K562 (cell line): ENCODE measurements at regions not wholly inside any gene's neighbourhood (a gene's known extent, or its start where the extent isn't known, plus 50 kb on each side); places are given as distances from the start of the nearest gene placed in this dataset.

Experiments
- CBFA2T3 ChIP-seq: fragments of 450-650 bp; IDR thresholded peaks from 2 replicates; pipeline ENCODE4 v1.6.1; 2017
- CXXC5 ChIP-seq: fragments of 250-450 bp; sonication (Bioruptor Pico); IDR thresholded peaks from 2 replicates; pipeline ENCODE4 v1.8.0; 2022; ENCODE audit warnings: inconsistent platforms, mild to moderate bottlenecking, moderate library complexity
- ELK3 ChIP-seq: fragments of 450-650 bp; formaldehyde crosslinking; IDR thresholded peaks from 2 replicates; pipeline ENCODE4 v1.4.0; 2020; ENCODE audit warnings: mild to moderate bottlenecking
- ETV6 ChIP-seq, 3 experiments: fragments of 150-350 bp in 1 of 3; sonication (generic) in 1 of 3; formaldehyde crosslinking in 1 of 3; IDR thresholded peaks; 2 replicates each; pipeline versions ENCODE4 v1.6.1 to v1.8.0; 2014 to 2022; ENCODE audit warnings: borderline replicate concordance in 2 of 3, low read depth in 2 of 3, antibody characterized with exemption in 1 of 3, low read length in 1 of 3, mild to moderate bottlenecking in 1 of 3, missing genetic modification reagents in 1 of 3
- IRF2 ChIP-seq: sonication (generic); formaldehyde crosslinking; IDR thresholded peaks from 2 replicates; pipeline ENCODE4 v1.8.1; 2022; ENCODE audit warnings: mild to moderate bottlenecking, missing genetic modification reagents
- NCOA1 ChIP-seq: fragments of 450-650 bp; IDR thresholded peaks from 2 replicates; pipeline ENCODE4 v1.6.1; 2016; ENCODE audit warnings: low read depth
- RFX5 ChIP-seq: IDR thresholded peaks from 2 replicates; pipeline ENCODE4 v1.6.1; 2011; ENCODE audit warnings: low read depth, mild to moderate bottlenecking, improper control_type of control experiment, low read length
- THRAP3 ChIP-seq: fragments of 450-650 bp; IDR thresholded peaks from 2 replicates; pipeline ENCODE4 v1.6.1; 2016; ENCODE audit warnings: mild to moderate bottlenecking, inconsistent platforms, borderline replicate concordance
- USF2 ChIP-seq: sonication (generic); formaldehyde crosslinking; IDR thresholded peaks from 2 replicates; pipeline ENCODE4 v1.5.0; 2020; ENCODE audit warnings: missing genetic modification reagents
- TF ChIP-seq, protein P1 (sequence below): fragments of 200-800 bp; sonication (Bioruptor generic); IDR thresholded peaks from 2 replicates; pipeline ENCODE4 v1.6.1; 2016; ENCODE audit warnings: missing genetic modification characterization, missing compliant biosample characterization

GRCh38 chr11:37988031-37988430, 1390.0 kb upstream of the RAG2 start (continued):
- TF ChIP-seq, protein P1, sequence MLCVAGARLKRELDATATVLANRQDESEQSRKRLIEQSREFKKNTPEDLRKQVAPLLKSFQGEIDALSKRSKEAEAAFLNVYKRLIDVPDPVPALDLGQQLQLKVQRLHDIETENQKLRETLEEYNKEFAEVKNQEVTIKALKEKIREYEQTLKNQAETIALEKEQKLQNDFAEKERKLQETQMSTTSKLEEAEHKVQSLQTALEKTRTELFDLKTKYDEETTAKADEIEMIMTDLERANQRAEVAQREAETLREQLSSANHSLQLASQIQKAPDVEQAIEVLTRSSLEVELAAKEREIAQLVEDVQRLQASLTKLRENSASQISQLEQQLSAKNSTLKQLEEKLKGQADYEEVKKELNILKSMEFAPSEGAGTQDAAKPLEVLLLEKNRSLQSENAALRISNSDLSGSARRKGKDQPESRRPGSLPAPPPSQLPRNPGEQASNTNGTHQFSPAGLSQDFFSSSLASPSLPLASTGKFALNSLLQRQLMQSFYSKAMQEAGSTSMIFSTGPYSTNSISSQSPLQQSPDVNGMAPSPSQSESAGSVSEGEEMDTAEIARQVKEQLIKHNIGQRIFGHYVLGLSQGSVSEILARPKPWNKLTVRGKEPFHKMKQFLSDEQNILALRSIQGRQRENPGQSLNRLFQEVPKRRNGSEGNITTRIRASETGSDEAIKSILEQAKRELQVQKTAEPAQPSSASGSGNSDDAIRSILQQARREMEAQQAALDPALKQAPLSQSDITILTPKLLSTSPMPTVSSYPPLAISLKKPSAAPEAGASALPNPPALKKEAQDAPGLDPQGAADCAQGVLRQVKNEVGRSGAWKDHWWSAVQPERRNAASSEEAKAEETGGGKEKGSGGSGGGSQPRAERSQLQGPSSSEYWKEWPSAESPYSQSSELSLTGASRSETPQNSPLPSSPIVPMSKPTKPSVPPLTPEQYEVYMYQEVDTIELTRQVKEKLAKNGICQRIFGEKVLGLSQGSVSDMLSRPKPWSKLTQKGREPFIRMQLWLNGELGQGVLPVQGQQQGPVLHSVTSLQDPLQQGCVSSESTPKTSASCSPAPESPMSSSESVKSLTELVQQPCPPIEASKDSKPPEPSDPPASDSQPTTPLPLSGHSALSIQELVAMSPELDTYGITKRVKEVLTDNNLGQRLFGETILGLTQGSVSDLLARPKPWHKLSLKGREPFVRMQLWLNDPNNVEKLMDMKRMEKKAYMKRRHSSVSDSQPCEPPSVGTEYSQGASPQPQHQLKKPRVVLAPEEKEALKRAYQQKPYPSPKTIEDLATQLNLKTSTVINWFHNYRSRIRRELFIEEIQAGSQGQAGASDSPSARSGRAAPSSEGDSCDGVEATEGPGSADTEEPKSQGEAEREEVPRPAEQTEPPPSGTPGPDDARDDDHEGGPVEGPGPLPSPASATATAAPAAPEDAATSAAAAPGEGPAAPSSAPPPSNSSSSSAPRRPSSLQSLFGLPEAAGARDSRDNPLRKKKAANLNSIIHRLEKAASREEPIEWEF = no peak
- TF ChIP-seq ELK3 (CRISPR knock-in tag) = no peak
- TF ChIP-seq IRF2 = no peak
- TF ChIP-seq RFX5 = no peak
- TF ChIP-seq ETV6 (IDR thresholded peaks at IDR 0.05; ENCODE audit: borderline replicate concordance in 1 of 2, low read depth in 2 of 2, low read length in 1 of 2) = no peak
- TF ChIP-seq ETV6 (CRISPR knock-in tag; IDR thresholded peaks at IDR 0.05; ENCODE audit: borderline replicate concordance) = no peak
- TF ChIP-seq CXXC5 (CRISPR knock-in tag) = no peak
- TF ChIP-seq THRAP3 = no peak
- TF ChIP-seq NCOA1 = no peak
- no peak for TF ChIP-seq CBFA2T3
- TF ChIP-seq USF2 (CRISPR knock-in tag) = no peak
